CD4-positive, CD25-positive, alpha-beta regulatory T cell (primary cell): ENCODE measurements at regions not wholly inside any gene's neighbourhood (a gene's known extent, or its start where the extent isn't known, plus 50 kb on each side); places are given as distances from the start of the nearest gene placed in this dataset.
A peak's percentile ranks its signal among the peaks of the same experiment; 100 is the strongest.

ENCODE experiments used
- ATAC-seq, 2 donors: fragments of 150-1000 bp; cut with Tn5 transposase; one replicate each; pipeline ENCODE4 v1.10.0; 2021; ENCODE audit warnings: low read depth in 2 of 2, moderate number of reproducible peaks in 2 of 2, moderate library complexity in 1 of 2
- DNase-seq, 3 donors: peaks; one replicate each; pipeline versions ENCODE4 v3.0.0 to v3.0.0-alpha.2; 2012 to 2022; ENCODE audit warnings: mixed read lengths in 1 of 3
- H3K27ac ChIP-seq: one replicate; pipeline ENCODE4 v1.7.0; 2013; ENCODE audit warnings: mild to moderate bottlenecking, low read length; ENCODE audit not compliant: insufficient read depth, poor library complexity, severe bottlenecking
- H3K27me3 ChIP-seq: one replicate; pipeline ENCODE4 v1.7.0; 2013; ENCODE audit warnings: low read length; ENCODE audit not compliant: control insufficient read depth, insufficient read depth
- H3K36me3 ChIP-seq: one replicate; pipeline ENCODE4 v1.7.0; 2013; ENCODE audit warnings: mild to moderate bottlenecking, low read length, moderate library complexity; ENCODE audit not compliant: control insufficient read depth, insufficient read depth
- H3K4me1 ChIP-seq: 2 replicates; pipeline ENCODE4 v1.7.0; 2013; ENCODE audit warnings: mild to moderate bottlenecking, low read length; ENCODE audit not compliant: insufficient read depth, control insufficient read depth, poor library complexity, severe bottlenecking
- H3K4me3 ChIP-seq: one replicate; pipeline ENCODE4 v1.7.0; 2013; ENCODE audit warnings: low read depth, mild to moderate bottlenecking, low read length, moderate library complexity
- H3K9me3 ChIP-seq, 2 experiments: 1 replicate in 1 of 2; 2 replicates in 1 of 2; pipeline ENCODE4 v1.7.0; 2013; ENCODE audit warnings: low read length in 2 of 2, mild to moderate bottlenecking in 1 of 2, moderate library complexity in 1 of 2; ENCODE audit not compliant: control insufficient read depth in 2 of 2
- H3K27ac Mint-ChIP-seq, 3 donors: one replicate each; pipeline ENCODE4 v1.8.0; 2020 to 2022; ENCODE audit warnings: mild to moderate bottlenecking in 3 of 3, mixed read lengths in 3 of 3, moderate library complexity in 2 of 3
- H3K27me3 Mint-ChIP-seq: one replicate; pipeline ENCODE4 v1.8.0; 2022; ENCODE audit warnings: mild to moderate bottlenecking, mixed read lengths
- H3K36me3 Mint-ChIP-seq: one replicate; pipeline ENCODE4 v1.8.0; 2020; ENCODE audit warnings: mixed read lengths
- H3K4me1 Mint-ChIP-seq, 4 donors: one replicate each; pipeline ENCODE4 v1.8.0; 2020 to 2022; ENCODE audit warnings: mixed read lengths in 4 of 4, mild to moderate bottlenecking in 1 of 4
- H3K4me3 Mint-ChIP-seq, 4 donors: one replicate each; pipeline ENCODE4 v1.8.0; 2020 to 2022; ENCODE audit warnings: mild to moderate bottlenecking in 4 of 4, mixed read lengths in 4 of 4, moderate library complexity in 3 of 4
- H3K9me3 Mint-ChIP-seq, 7 donors: one replicate each; pipeline ENCODE4 v1.8.0; 2020 to 2022; ENCODE audit warnings: mixed read lengths in 7 of 7, mild to moderate bottlenecking in 3 of 7, moderate library complexity in 2 of 7

GRCh38 chr20:48186915-48187314 lies 401.6 kb upstream of the SULF2 start:
- no peak overlapping the region for H3K4me3 Mint-ChIP-seq
- H3K27me3 ChIP-seq: no peaks in the 10 kb centered on the region
- H3K27me3 Mint-ChIP-seq: peaks cover 8% of the 10 kb centered on the region
- H3K27ac ChIP-seq: no peak overlapping the region
- H3K4me1 Mint-ChIP-seq: no peaks in the 10 kb centered on the region
- H3K36me3 Mint-ChIP-seq: no peaks in the 10 kb centered on the region
- no peak overlapping the region for H3K4me3 ChIP-seq
- H3K9me3 Mint-ChIP-seq: no peaks in the 10 kb centered on the region
- H3K36me3 ChIP-seq: no peaks in the 10 kb centered on the region
- ATAC-seq: no peak
- H3K9me3 ChIP-seq: no peaks in the 10 kb centered on the region
- H3K4me1 ChIP-seq: no peaks in the 10 kb centered on the region
- H3K27ac Mint-ChIP-seq: no peak overlapping the region
- no peak for DNase-seq

- Histone ChIP-seq H3K27ac (no peak overlapping the region), H3K9me3 (no peaks in the 10 kb centered on the region), H3K27me3 (no peaks in the 10 kb centered on the region), H3K4me3 (no peak overlapping the region), H3K36me3 (no peaks in the 10 kb centered on the region), H3K4me1 (no peaks in the 10 kb centered on the region)
- ATAC-seq (no peak), DNase-seq (no peak)
- Mint-ChIP-seq H3K36me3 (no peaks in the 10 kb centered on the region), H3K4me1 (no peaks in the 10 kb centered on the region), H3K27ac (no peak overlapping the region), H3K9me3 (no peaks in the 10 kb centered on the region), H3K4me3 (no peak overlapping the region), H3K27me3 (peaks cover 8% of the 10 kb centered on the region)
Measured at GRCh38 chr20:48186447-48186846, 401.2 kb upstream of the SULF2 start.

- Histone ChIP-seq H3K27me3 (no peaks in the 10 kb centered on the region), H3K27ac (no peak overlapping the region), H3K36me3 (no peaks in the 10 kb centered on the region), H3K4me1 (no peaks in the 10 kb centered on the region), H3K4me3 (no peak overlapping the region), H3K9me3 (no peaks in the 10 kb centered on the region)
- Mint-ChIP-seq H3K4me1 (no peaks in the 10 kb centered on the region), H3K27me3 (peaks cover 4% of the 10 kb centered on the region), H3K4me3 (peak overlapping the region in 1 of 4 donors; percentile 64), H3K27ac (peak overlapping the region in 1 of 3 donors; percentile 50), H3K9me3 (no peaks in the 10 kb centered on the region), H3K36me3 (no peaks in the 10 kb centered on the region)
- no peak for DNase-seq
- ATAC-seq: no peak
Measured at GRCh38 chr20:48184229-48184628, 398.9 kb upstream of the SULF2 start.

- Histone ChIP-seq H3K27ac (no peak overlapping the region), H3K36me3 (no peaks in the 10 kb centered on the region), H3K4me3 (no peak overlapping the region), H3K27me3 (peaks cover 2% of the 10 kb centered on the region), H3K9me3 (no peaks in the 10 kb centered on the region), H3K4me1 (no peaks in the 10 kb centered on the region)
- Mint-ChIP-seq H3K9me3 (peaks cover 0 to 4% (median 0%) of the 10 kb centered on the region in 7 donors), H3K4me3 (no peak overlapping the region), H3K27me3 (peaks cover 9% of the 10 kb centered on the region), H3K36me3 (no peaks in the 10 kb centered on the region), H3K27ac (no peak overlapping the region), H3K4me1 (no peaks in the 10 kb centered on the region)
- DNase-seq (no peak), ATAC-seq (no peak)
Measured at GRCh38 chr20:48181261-48181935, 396.1 kb upstream of the SULF2 start.

GRCh38 chr20:48180618-48181017 lies 395.3 kb upstream of the SULF2 start:
- H3K4me3 Mint-ChIP-seq: no peak overlapping the region

GRCh38 chr20:48180024-48180423 lies 394.7 kb upstream of the SULF2 start:
- Mint-ChIP-seq H3K36me3 (no peaks in the 10 kb centered on the region), H3K4me3 (no peak overlapping the region), H3K9me3 (peaks cover 0 to 4% (median 0%) of the 10 kb centered on the region in 7 donors), H3K27me3 (peaks cover 13% of the 10 kb centered on the region), H3K4me1 (no peaks in the 10 kb centered on the region), H3K27ac (no peak overlapping the region)
- H3K36me3 ChIP-seq: no peaks in the 10 kb centered on the region
- H3K9me3 ChIP-seq: no peaks in the 10 kb centered on the region
- ATAC-seq: no peak
- DNase-seq: no peak
- H3K27me3 ChIP-seq: peaks cover 2% of the 10 kb centered on the region
- no peak overlapping the region for H3K27ac ChIP-seq
- H3K4me3 ChIP-seq: no peak overlapping the region
- no peaks in the 10 kb centered on the region for H3K4me1 ChIP-seq

More at GRCh38 chr20:48180618-48181017, 395.3 kb upstream of the SULF2 start:
- no peaks in the 10 kb centered on the region for H3K36me3 ChIP-seq
- DNase-seq (no peak), ATAC-seq (no peak)
- no peak overlapping the region for H3K27ac ChIP-seq
- Mint-ChIP-seq H3K27me3 (peaks cover 12% of the 10 kb centered on the region), H3K27ac (no peak overlapping the region), H3K4me1 (no peaks in the 10 kb centered on the region), H3K36me3 (no peaks in the 10 kb centered on the region), H3K9me3 (peaks cover 0 to 4% (median 0%) of the 10 kb centered on the region in 7 donors)
- no peaks in the 10 kb centered on the region for H3K4me1 ChIP-seq
- H3K27me3 ChIP-seq: peaks cover 2% of the 10 kb centered on the region
- H3K4me3 ChIP-seq: no peak overlapping the region
- H3K9me3 ChIP-seq: no peaks in the 10 kb centered on the region

- no peaks in the 10 kb centered on the region for H3K4me1 Mint-ChIP-seq
- Histone ChIP-seq H3K4me1 (no peaks in the 10 kb centered on the region), H3K27ac (no peak overlapping the region), H3K9me3 (no peaks in the 10 kb centered on the region), H3K27me3 (peaks cover 2% of the 10 kb centered on the region), H3K4me3 (no peak overlapping the region), H3K36me3 (no peaks in the 10 kb centered on the region)
- H3K4me3 Mint-ChIP-seq: no peak overlapping the region
- peaks cover 0 to 4% (median 0%) of the 10 kb centered on the region in 7 donors for H3K9me3 Mint-ChIP-seq
- DNase-seq (no peak), ATAC-seq (no peak)
- H3K27me3 Mint-ChIP-seq: peaks cover 13% of the 10 kb centered on the region
- peak overlapping the region in 1 of 3 donors; percentile 54 for H3K27ac Mint-ChIP-seq
- H3K36me3 Mint-ChIP-seq: no peaks in the 10 kb centered on the region
Measured at GRCh38 chr20:48178633-48179032, 393.4 kb upstream of the SULF2 start.

GRCh38 chr20:48177058-48177457 lies 391.8 kb upstream of the SULF2 start:
- no peak overlapping the region for H3K27ac Mint-ChIP-seq
- Histone ChIP-seq H3K9me3 (no peaks in the 10 kb centered on the region), H3K27me3 (peaks cover 2% of the 10 kb centered on the region), H3K4me3 (no peak overlapping the region), H3K4me1 (no peaks in the 10 kb centered on the region), H3K36me3 (no peaks in the 10 kb centered on the region), H3K27ac (no peak overlapping the region)
- DNase-seq (no peak), ATAC-seq (no peak)
- H3K4me3 Mint-ChIP-seq: no peak overlapping the region
- peaks cover 0 to 7% (median 2%) of the 10 kb centered on the region in 7 donors for H3K9me3 Mint-ChIP-seq
- peaks cover 13% of the 10 kb centered on the region for H3K27me3 Mint-ChIP-seq
- no peaks in the 10 kb centered on the region for H3K4me1 Mint-ChIP-seq
- no peaks in the 10 kb centered on the region for H3K36me3 Mint-ChIP-seq
